OCI-LY7 (cell line): ENCODE measurements at regions not wholly inside any gene's neighbourhood (a gene's known extent, or its start where the extent isn't known, plus 50 kb on each side); places are given as distances from the start of the nearest gene placed in this dataset.

Source experiments
- CTCF ChIP-seq: fragments of 200-600 bp; sonication (generic); conservative IDR thresholded peaks from 2 replicates; pipeline ENCODE4 v1.5.1; 2014; ENCODE audit warnings: mild to moderate bottlenecking, antibody characterized with exemption, low read length, moderate library complexity, mixed read lengths
- EZH2phosphoT487 ChIP-seq: fragments of 200-600 bp; sonication (generic); IDR thresholded peaks from 2 replicates; pipeline ENCODE4 v1.6.1; 2018; ENCODE audit warnings: low read depth, borderline replicate concordance, mild to moderate bottlenecking, mixed run types, antibody characterized with exemption, low read length, moderate library complexity, mixed read lengths

- TF ChIP-seq CTCF, result no peak
- TF ChIP-seq EZH2phosphoT487, result no peak
Observed at GRCh38 chr12:45633733-45634132, 95.8 kb upstream of the ARID2 start.
